MM.1S (cell line): ENCODE measurements at regions not wholly inside any gene's neighbourhood (a gene's known extent, or its start where the extent isn't known, plus 50 kb on each side); places are given as distances from the start of the nearest gene placed in this dataset.

Experiments used
- DNase-seq: peaks from one replicate; pipeline ENCODE4 v3.0.0-alpha.2; 2015
- H2AFZ ChIP-seq: fragments of 300-600 bp; sonication (generic); 2 replicates; pipeline ENCODE4 v1.6.0; 2016; ENCODE audit warnings: antibody characterized with exemption, low read length
- H3F3A ChIP-seq: fragments of 300-600 bp; sonication (generic); 2 replicates; pipeline ENCODE4 v1.6.1; 2016; ENCODE audit warnings: mild to moderate bottlenecking, antibody characterized with exemption, low read length, moderate library complexity, mixed read lengths; ENCODE audit not compliant: insufficient read depth
- H3K27ac ChIP-seq: fragments of 300-600 bp; sonication (generic); 2 replicates; pipeline ENCODE4 v1.5.1; 2016; ENCODE audit warnings: mild to moderate bottlenecking, low read length
- H3K27me3 ChIP-seq: fragments of 300-600 bp; sonication (generic); replicated peaks from 2 replicates; pipeline ENCODE4 v1.6.0; 2016; ENCODE audit warnings: low read length; ENCODE audit not compliant: insufficient read depth
- H3K36me3 ChIP-seq: fragments of 300-600 bp; sonication (generic); replicated peaks from 2 replicates; pipeline ENCODE4 v1.6.1; 2016; ENCODE audit warnings: mild to moderate bottlenecking, low read length, mixed read lengths; ENCODE audit not compliant: insufficient read depth
- H3K4me1 ChIP-seq: fragments of 300-600 bp; sonication (generic); 2 replicates; pipeline ENCODE4 v1.6.1; 2016; ENCODE audit warnings: low read length, mixed read lengths
- H3K4me2 ChIP-seq: fragments of 300-600 bp; sonication (generic); 2 replicates; pipeline ENCODE4 v1.6.0; 2016; ENCODE audit warnings: low read depth, low read length
- H3K4me3 ChIP-seq: fragments of 300-600 bp; sonication (generic); 2 replicates; pipeline ENCODE4 v1.5.1; 2016; ENCODE audit warnings: low read length, mixed read lengths
- H3K79me2 ChIP-seq: fragments of 300-600 bp; sonication (generic); 2 replicates; pipeline ENCODE4 v1.6.1; 2016; ENCODE audit warnings: mixed run types, low read length, mixed read lengths
- H3K9ac ChIP-seq: fragments of 300-600 bp; sonication (generic); 2 replicates; pipeline ENCODE4 v1.6.1; 2016; ENCODE audit warnings: low read length, mixed read lengths
- H3K9me2 ChIP-seq: fragments of 300-600 bp; sonication (generic); replicated peaks from 2 replicates; pipeline ENCODE4 v1.6.1; 2016; ENCODE audit warnings: mild to moderate bottlenecking, low read length, mixed read lengths; ENCODE audit not compliant: insufficient read depth
- H3K9me3 ChIP-seq: fragments of 300-600 bp; sonication (generic); replicated peaks from 2 replicates; pipeline ENCODE4 v1.6.1; 2016; ENCODE audit warnings: mild to moderate bottlenecking, low read length, mixed read lengths; ENCODE audit not compliant: insufficient read depth
- H4K20me1 ChIP-seq: fragments of 300-600 bp; sonication (generic); 2 replicates; pipeline ENCODE4 v1.6.1; 2016; ENCODE audit warnings: mild to moderate bottlenecking, low read length, moderate library complexity, mixed read lengths; ENCODE audit not compliant: insufficient read depth
- EZH2 ChIP-seq: fragments of 300-600 bp; sonication (generic); optimal IDR thresholded peaks from 2 replicates; pipeline ENCODE3; 2017; ENCODE audit warnings: low read depth, mild to moderate bottlenecking, antibody characterized with exemption, low read length, mixed read lengths
- EZH2phosphoT487 ChIP-seq: fragments of 300-600 bp; sonication (generic); IDR thresholded peaks from 2 replicates; pipeline ENCODE4 v1.6.1; 2018; ENCODE audit warnings: antibody characterized with exemption, low read length
- TF ChIP-seq, protein P1 (sequence below): fragments of 300-600 bp; sonication (generic); IDR thresholded peaks from 2 replicates; pipeline ENCODE4 v1.5.1; 2016; ENCODE audit warnings: antibody characterized with exemption, low read length, mixed read lengths

DNA sequence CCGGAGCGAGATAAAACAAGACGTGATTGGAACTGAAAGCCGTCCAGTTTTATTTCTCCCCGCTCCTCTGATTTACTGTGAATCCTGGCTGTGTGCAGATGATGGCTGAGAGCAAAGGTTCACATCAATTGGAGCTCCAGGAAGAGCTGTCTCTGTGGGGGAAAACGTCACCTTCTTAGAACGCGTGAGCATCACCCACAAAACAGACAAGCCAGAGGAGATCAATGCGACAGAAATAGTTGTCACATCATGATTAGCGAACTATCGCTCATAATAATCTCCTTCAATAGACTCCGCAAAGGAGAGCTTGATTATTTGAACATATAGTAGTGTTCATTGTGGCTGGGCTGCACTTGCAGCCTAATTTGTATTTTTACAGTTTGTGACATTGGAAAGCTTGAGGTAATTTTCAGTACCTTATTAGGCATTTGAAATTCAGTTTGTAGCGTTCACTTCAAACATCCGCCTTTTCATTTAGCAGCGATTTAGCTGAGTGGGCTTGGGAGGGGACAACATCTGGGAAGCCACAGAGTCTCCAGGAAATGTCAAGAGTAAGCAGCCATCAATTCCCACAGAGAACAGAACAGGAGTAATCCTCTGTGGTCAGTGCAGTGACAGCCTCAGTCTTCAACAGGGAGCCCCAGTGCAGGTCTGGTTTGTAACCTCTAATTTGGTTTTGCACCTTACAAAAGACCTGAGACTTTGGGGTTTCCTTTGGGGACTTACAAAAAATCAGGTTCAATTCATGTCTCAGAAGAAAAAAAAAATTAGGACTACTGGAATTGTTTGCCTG lies 276.8 kb upstream of the PFKP start:
- no peak for DNase-seq
- Histone ChIP-seq H3K27me3 (no peaks in the 10 kb centered on the region), H4K20me1 (no peaks in the 10 kb centered on the region), H3K27ac (no peak overlapping the region), H3K36me3 (no peaks in the 10 kb centered on the region), H3K4me1 (no peaks in the 10 kb centered on the region), H3K9ac (no peak overlapping the region), H3K79me2 (no peaks in the 10 kb centered on the region), H3K4me2 (no peak overlapping the region), H3K4me3 (no peak overlapping the region), H3F3A (no peaks in the 10 kb centered on the region), H3K9me3 (no peaks in the 10 kb centered on the region), H3K9me2 (no peaks in the 10 kb centered on the region), H2AFZ (no peak overlapping the region)
- TF ChIP-seq EZH2 (no peak), EZH2phosphoT487 (no peak)
- TF ChIP-seq, protein P1, sequence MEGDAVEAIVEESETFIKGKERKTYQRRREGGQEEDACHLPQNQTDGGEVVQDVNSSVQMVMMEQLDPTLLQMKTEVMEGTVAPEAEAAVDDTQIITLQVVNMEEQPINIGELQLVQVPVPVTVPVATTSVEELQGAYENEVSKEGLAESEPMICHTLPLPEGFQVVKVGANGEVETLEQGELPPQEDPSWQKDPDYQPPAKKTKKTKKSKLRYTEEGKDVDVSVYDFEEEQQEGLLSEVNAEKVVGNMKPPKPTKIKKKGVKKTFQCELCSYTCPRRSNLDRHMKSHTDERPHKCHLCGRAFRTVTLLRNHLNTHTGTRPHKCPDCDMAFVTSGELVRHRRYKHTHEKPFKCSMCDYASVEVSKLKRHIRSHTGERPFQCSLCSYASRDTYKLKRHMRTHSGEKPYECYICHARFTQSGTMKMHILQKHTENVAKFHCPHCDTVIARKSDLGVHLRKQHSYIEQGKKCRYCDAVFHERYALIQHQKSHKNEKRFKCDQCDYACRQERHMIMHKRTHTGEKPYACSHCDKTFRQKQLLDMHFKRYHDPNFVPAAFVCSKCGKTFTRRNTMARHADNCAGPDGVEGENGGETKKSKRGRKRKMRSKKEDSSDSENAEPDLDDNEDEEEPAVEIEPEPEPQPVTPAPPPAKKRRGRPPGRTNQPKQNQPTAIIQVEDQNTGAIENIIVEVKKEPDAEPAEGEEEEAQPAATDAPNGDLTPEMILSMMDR, result no peak

- no peak overlapping the region for H2AFZ ChIP-seq
- DNase-seq, result no peak
- H3K36me3 ChIP-seq, result no peaks in the 10 kb centered on the region
- H3K4me2 ChIP-seq, result no peak overlapping the region
- TF ChIP-seq EZH2 (no peak), EZH2phosphoT487 (no peak)
- TF ChIP-seq, protein P1, result no peak
- H4K20me1 ChIP-seq, result no peaks in the 10 kb centered on the region
- no peaks in the 10 kb centered on the region for H3K9me2 ChIP-seq
- no peaks in the 10 kb centered on the region for H3K4me1 ChIP-seq
- no peak overlapping the region for H3K9ac ChIP-seq
- no peaks in the 10 kb centered on the region for H3K79me2 ChIP-seq
- no peak overlapping the region for H3K27ac ChIP-seq
- H3K9me3 ChIP-seq, result no peaks in the 10 kb centered on the region
- no peaks in the 10 kb centered on the region for H3K27me3 ChIP-seq
- H3K4me3 ChIP-seq, result no peak overlapping the region
- no peaks in the 10 kb centered on the region for H3F3A ChIP-seq
Measured at GRCh38 chr10:2786251-2786650, 281.1 kb upstream of the PFKP start.

DNA sequence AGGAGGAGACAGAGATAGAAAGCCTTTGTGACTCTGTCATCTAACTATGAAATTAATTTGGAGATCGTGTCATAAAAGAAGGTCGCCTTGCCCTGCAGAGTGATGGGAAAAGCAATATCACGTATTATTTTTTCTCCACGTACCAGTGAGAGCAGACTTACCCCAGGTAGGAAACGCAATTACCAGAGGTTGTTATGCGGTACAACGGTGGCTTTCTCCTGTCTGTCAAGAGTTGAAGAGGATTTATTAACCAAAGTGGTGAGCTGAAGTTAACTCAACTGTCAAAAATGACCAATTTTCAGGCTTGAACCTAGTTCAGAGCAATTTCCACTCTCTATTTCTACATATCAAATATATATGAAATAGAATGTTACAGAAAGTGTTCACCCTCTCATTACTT lies 282.6 kb upstream of the PFKP start:
- Histone ChIP-seq H3K36me3 (no peaks in the 10 kb centered on the region), H3K27ac (no peak overlapping the region), H3F3A (no peaks in the 10 kb centered on the region), H3K27me3 (no peaks in the 10 kb centered on the region), H3K9ac (no peak overlapping the region), H3K4me1 (no peaks in the 10 kb centered on the region), H4K20me1 (no peaks in the 10 kb centered on the region), H3K79me2 (no peaks in the 10 kb centered on the region), H2AFZ (no peak overlapping the region), H3K9me3 (no peaks in the 10 kb centered on the region), H3K4me3 (no peak overlapping the region), H3K9me2 (no peaks in the 10 kb centered on the region), H3K4me2 (no peak overlapping the region)
- DNase-seq, result no peak
- TF ChIP-seq EZH2phosphoT487, result no peak
- TF ChIP-seq, protein P1, result no peak
- no peak for TF ChIP-seq EZH2
